ENCODE measurements at regions not wholly inside any gene's neighbourhood (a gene's known extent, or its start where the extent isn't known, plus 50 kb on each side); places are given as distances from the start of the nearest gene placed in this dataset.

DNA sequence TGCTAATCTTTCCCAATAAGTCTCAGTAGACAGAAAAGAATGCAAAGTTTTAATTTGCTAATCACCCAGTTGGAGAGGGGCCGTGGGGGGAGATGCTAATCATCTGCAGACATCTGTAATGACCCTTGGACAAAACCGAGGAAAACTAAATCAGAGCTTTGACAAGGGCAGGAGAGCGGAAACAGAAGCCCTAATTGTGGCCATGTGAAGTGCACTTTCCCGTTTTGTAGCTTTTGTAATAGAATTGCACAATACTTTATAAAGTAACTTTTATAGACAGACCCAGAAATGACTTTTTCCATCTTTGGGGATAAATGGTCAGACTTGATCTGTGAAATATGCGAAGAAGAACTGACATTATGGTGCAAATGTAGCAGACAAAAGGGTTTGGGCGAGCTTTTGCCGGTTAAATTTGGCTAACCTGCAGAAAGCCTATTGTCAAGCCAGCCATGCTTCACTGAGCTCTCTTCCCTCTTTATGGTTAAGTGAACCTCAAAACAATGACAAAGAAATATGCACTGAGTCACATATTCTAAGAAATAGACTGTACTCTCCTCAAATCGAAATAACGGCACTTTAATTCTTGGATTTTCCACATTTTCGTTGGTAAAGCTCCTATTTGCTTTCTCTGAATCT lies 980.1 kb upstream of the POU3F3 start:
- no peaks in the 10 kb centered on the region for H3K4me1 ChIP-seq
- TF ChIP-seq, protein P1, sequence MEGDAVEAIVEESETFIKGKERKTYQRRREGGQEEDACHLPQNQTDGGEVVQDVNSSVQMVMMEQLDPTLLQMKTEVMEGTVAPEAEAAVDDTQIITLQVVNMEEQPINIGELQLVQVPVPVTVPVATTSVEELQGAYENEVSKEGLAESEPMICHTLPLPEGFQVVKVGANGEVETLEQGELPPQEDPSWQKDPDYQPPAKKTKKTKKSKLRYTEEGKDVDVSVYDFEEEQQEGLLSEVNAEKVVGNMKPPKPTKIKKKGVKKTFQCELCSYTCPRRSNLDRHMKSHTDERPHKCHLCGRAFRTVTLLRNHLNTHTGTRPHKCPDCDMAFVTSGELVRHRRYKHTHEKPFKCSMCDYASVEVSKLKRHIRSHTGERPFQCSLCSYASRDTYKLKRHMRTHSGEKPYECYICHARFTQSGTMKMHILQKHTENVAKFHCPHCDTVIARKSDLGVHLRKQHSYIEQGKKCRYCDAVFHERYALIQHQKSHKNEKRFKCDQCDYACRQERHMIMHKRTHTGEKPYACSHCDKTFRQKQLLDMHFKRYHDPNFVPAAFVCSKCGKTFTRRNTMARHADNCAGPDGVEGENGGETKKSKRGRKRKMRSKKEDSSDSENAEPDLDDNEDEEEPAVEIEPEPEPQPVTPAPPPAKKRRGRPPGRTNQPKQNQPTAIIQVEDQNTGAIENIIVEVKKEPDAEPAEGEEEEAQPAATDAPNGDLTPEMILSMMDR (IDR thresholded peaks at IDR 0.05): no peak
- no peak for TF ChIP-seq POLR2A (IDR thresholded peaks at IDR 0.05)
- H3K27me3 ChIP-seq: no peaks in the 10 kb centered on the region
- H3K36me3 ChIP-seq: no peaks in the 10 kb centered on the region
- H3K27ac ChIP-seq: no peak overlapping the region
- no peaks in the 10 kb centered on the region for H3K9me3 ChIP-seq
- DNase-seq: no peak
- no peak overlapping the region for H3K4me3 ChIP-seq
- intact Hi-C loops (cut with DNase I; ENCODE audit: low total_unique reads): no loop called here

DNA sequence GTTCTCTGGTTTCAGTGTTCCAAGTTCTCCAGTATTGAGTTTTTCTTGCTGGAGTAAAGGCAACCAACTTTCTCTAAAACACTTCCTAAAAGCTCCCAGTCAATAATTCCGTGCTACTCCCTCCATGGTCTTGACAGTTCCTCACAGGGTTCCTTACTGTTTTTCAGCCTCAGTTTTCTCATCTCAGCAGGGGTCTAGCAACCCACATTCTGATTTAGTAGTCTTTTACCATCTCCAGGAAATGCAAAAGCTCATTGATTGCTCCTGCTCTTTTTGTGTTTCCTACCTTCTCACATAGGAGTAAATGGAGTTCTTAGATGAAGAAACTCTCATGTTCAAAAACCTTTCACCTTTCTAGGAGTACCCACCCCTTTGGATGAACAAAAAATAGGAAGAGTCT lies 978.8 kb upstream of the POU3F3 start:
- intact Hi-C loops (cut with DNase I; ENCODE audit: low total_unique reads): no loop called here

DNA sequence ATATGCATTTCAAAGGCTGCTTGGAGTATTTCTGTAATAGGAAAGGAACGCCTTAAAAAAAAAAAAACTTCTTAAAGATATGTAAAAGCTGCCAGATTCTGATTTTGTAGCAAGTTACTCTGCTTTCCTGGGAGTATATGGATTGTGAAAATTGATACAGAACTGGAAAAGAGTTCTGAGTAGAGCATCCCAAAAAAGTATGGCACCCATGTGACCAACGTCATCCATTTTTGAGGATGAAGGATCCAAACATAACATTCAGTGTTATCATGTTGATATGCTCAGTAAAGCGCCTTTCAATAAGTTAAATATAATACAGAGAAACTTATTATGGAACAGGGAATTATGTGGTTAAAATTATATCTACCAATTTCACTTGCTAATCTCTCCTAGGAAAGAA lies 978.4 kb upstream of the POU3F3 start:
- TF ChIP-seq, protein P1 (IDR thresholded peaks at IDR 0.05): no peak
- TF ChIP-seq POLR2A (IDR thresholded peaks at IDR 0.05): no peak
- Histone ChIP-seq H3K9me3 (no peaks in the 10 kb centered on the region), H3K4me1 (no peaks in the 10 kb centered on the region), H3K27me3 (no peaks in the 10 kb centered on the region), H3K4me3 (no peak overlapping the region), H3K36me3 (no peaks in the 10 kb centered on the region), H3K27ac (no peak overlapping the region)
- intact Hi-C loops (cut with DNase I; ENCODE audit: low total_unique reads): no loop called here
- DNase-seq: no peak

More for the DNA sequence above, 978.8 kb upstream of the POU3F3 start:
- H3K36me3 ChIP-seq: no peaks in the 10 kb centered on the region
- no peak overlapping the region for H3K27ac ChIP-seq
- H3K27me3 ChIP-seq: no peaks in the 10 kb centered on the region
- H3K4me3 ChIP-seq: no peak overlapping the region
- no peak for DNase-seq
- H3K4me1 ChIP-seq: no peaks in the 10 kb centered on the region
- no peak for TF ChIP-seq POLR2A (IDR thresholded peaks at IDR 0.05)
- TF ChIP-seq, protein P1 (IDR thresholded peaks at IDR 0.05): no peak
- H3K9me3 ChIP-seq: no peaks in the 10 kb centered on the region

DNA sequence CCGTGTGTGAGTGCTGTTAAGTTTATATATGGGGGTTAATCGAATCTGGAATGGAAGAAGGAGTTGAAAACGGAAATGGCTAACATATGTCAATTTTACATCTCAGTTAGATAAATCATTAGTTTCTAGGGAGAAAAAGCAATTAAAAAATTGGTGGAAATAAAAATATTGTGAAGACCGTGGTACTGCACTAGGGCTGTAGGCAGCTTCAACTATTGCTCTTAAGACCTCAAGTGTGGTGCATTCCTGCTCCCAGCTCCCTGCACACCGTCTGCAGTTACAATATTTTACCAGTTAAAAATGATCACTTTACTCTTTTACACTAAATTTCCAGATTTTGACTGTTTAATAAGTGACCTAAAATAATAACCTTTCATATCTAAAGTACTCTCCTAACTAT lies 977.3 kb upstream of the POU3F3 start:
- no peaks in the 10 kb centered on the region for H3K36me3 ChIP-seq
- H3K27ac ChIP-seq: no peak overlapping the region
- DNase-seq: no peak
- H3K4me3 ChIP-seq: no peak overlapping the region
- H3K4me1 ChIP-seq: no peaks in the 10 kb centered on the region
- TF ChIP-seq POLR2A (IDR thresholded peaks at IDR 0.05): no peak
- TF ChIP-seq, protein P1 (IDR thresholded peaks at IDR 0.05): no peak
- intact Hi-C loops (cut with DNase I; ENCODE audit: low total_unique reads): no loop called here
- no peaks in the 10 kb centered on the region for H3K9me3 ChIP-seq
- H3K27me3 ChIP-seq: no peaks in the 10 kb centered on the region

GRCh38 chr2:103879101-103879500 lies 974.8 kb upstream of the POU3F3 start:
- Histone ChIP-seq H3K9me3 (no peaks in the 10 kb centered on the region), H3K27me3 (no peaks in the 10 kb centered on the region), H3K36me3 (no peaks in the 10 kb centered on the region), H3K4me1 (no peaks in the 10 kb centered on the region), H3K4me3 (no peak overlapping the region), H3K27ac (no peak overlapping the region)
- TF ChIP-seq, protein P1 (IDR thresholded peaks at IDR 0.05): no peak
- no peak for TF ChIP-seq POLR2A (IDR thresholded peaks at IDR 0.05)
- intact Hi-C loops (cut with DNase I; ENCODE audit: low total_unique reads): no loop called here
- no peak for DNase-seq

Data from uterus (tissue), 3 donors.